ENCODE measurements at regions not wholly inside any gene's neighbourhood (a gene's known extent, or its start where the extent isn't known, plus 50 kb on each side); places are given as distances from the start of the nearest gene placed in this dataset.
"Not testable (repeated sequence)": the region's sequence is repeated elsewhere in the genome, so short reads cannot be mapped to it uniquely, and the experiment has no call there.

DNA sequence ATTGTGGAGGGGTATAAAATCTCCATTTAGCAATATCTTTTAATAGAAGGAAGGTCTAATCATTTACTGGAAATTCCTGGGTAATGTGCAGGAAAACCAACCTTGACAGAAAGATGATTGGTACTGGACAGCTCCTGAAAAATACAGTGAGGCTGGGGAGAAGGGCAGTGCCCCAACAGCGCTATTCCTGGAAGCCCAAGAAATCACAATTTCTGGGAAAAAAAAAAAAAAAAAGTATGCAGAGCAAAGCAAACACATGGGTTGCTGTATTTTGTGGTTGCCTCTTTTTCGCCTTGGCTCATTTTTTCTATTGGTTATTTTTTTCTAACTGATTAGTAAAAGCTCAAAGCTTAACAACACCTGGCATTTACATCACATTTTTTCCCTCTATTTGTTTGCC is 249.7 kb downstream of the ENC1 start:
- Histone ChIP-seq H3K9ac (no peak overlapping the region), H3K27ac (no peak overlapping the region), H3K4me2 (no peak overlapping the region), H3K4me3 (no peak overlapping the region), H4K20me1 (no peaks in the 10 kb centered on the region), H3K4me1 (peaks cover 0 to 6% (median 0%) of the 10 kb centered on the region in 10 experiments; a peak in 1 of 20 replicates), H3K27me3 (no peaks in the 10 kb centered on the region), H3K9me3 (replicated peaks in 1 of 11) (no peaks in the 10 kb centered on the region), H3K36me3 (no peaks in the 10 kb centered on the region)
- no peak for TF ChIP-seq Cebpa-rat (IDR thresholded peaks at IDR 0.05)

- Histone ChIP-seq H3K4me1 (peaks cover 0 to 6% (median 0%) of the 10 kb centered on the region in 10 experiments; a peak in 1 of 20 replicates), H3K9ac (no peak overlapping the region), H3K27me3 (no peaks in the 10 kb centered on the region), H3K36me3 (no peaks in the 10 kb centered on the region), H3K9me3 (replicated peaks in 1 of 11) (no peaks in the 10 kb centered on the region), H3K4me3 (no peak overlapping the region), H3K27ac (no peak overlapping the region), H3K4me2 (no peak overlapping the region), H4K20me1 (no peaks in the 10 kb centered on the region)
- TF ChIP-seq Cebpa-rat (IDR thresholded peaks at IDR 0.05) = no peak
Observed at GRCh38 chr5:74390306-74390637, 250.3 kb downstream of the ENC1 start.

- Histone ChIP-seq H4K20me1 (no peaks in the 10 kb centered on the region), H3K4me3 (no peak overlapping the region), H3K9ac (no peak overlapping the region), H3K27me3 (no peaks in the 10 kb centered on the region), H3K4me2 (no peak overlapping the region), H3K4me1 (0 out of 20 replicates have a peak, but pooled peaks cover 0 to 3% (median 0%) of the 10 kb centered on the region in 10 experiments), H3K27ac (no peak overlapping the region), H3K36me3 (no peaks in the 10 kb centered on the region), H3K9me3 (replicated peaks in 1 of 11) (no peaks in the 10 kb centered on the region)
- no peak for TF ChIP-seq Cebpa-rat (IDR thresholded peaks at IDR 0.05)
Observed at GRCh38 chr5:74389531-74390305, 250.8 kb downstream of the ENC1 start.

DNA sequence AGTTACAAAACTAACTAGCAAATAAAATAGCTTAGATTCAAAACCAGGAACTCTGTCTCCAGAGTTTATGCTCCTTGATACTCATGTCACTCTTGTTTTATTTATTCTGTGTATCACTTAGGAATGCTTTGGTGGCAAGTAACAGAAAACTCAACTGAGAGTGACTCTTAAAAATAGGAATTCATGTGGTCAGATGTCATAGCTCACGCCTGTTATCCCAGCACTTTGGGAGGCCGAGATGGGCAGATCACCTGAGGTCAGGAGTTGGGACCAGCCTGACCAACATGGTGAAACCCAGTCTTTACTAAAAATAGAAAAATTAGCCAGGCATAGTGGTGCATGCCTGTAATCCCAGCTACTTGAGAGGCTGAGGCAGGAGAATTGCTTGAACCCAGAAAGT is 252.1 kb downstream of the ENC1 start:
- not testable (repeated sequence) for H3K27me3 ChIP-seq; H3K4me2 ChIP-seq; H3K27ac ChIP-seq; H3K9ac ChIP-seq; H3K4me3 ChIP-seq; H3K9me3 ChIP-seq (replicated peaks in 1 of 11); H3K36me3 ChIP-seq; H4K20me1 ChIP-seq
- peaks cover 2 to 10% (median 6%) of the 10 kb centered on the region in 10 experiments for H3K4me1 ChIP-seq

GRCh38 chr5:74386571-74387334 is 253.8 kb downstream of the ENC1 start:
- no peaks in the 10 kb centered on the region for H4K20me1 ChIP-seq
- H3K27me3 ChIP-seq = no peaks in the 10 kb centered on the region
- H3K9me3 ChIP-seq (replicated peaks in 1 of 11) = no peaks in the 10 kb centered on the region
- TF ChIP-seq Cebpa-rat (IDR thresholded peaks at IDR 0.05) = no peak
- no peak overlapping the region for H3K4me2 ChIP-seq
- H3K4me1 ChIP-seq = peaks cover 10 to 20% (median 13%) of the 10 kb centered on the region in 10 experiments
- no peak overlapping the region for H3K4me3 ChIP-seq
- no peaks in the 10 kb centered on the region for H3K36me3 ChIP-seq
- no peak overlapping the region for H3K27ac ChIP-seq
- no peak overlapping the region for H3K9ac ChIP-seq

GRCh38 chr5:74384851-74385250 is 255.7 kb downstream of the ENC1 start:
- Histone ChIP-seq H3K9me3 (replicated peaks in 1 of 11) (no peaks in the 10 kb centered on the region), H3K4me1 (peaks cover 10 to 20% (median 13%) of the 10 kb centered on the region in 10 experiments), H3K27ac (no peak overlapping the region), H3K36me3 (no peaks in the 10 kb centered on the region), H3K4me3 (no peak overlapping the region), H3K9ac (no peak overlapping the region), H4K20me1 (no peaks in the 10 kb centered on the region), H3K27me3 (no peaks in the 10 kb centered on the region), H3K4me2 (no peak overlapping the region)
- no peak for TF ChIP-seq Cebpa-rat (IDR thresholded peaks at IDR 0.05)

GRCh38 chr5:74382987-74383593 is 257.4 kb downstream of the ENC1 start:
- peaks cover 10 to 20% (median 14%) of the 10 kb centered on the region in 10 experiments for H3K4me1 ChIP-seq
- H3K9me3 ChIP-seq (replicated peaks in 1 of 11) = no peaks in the 10 kb centered on the region
- H3K36me3 ChIP-seq = no peaks in the 10 kb centered on the region
- H4K20me1 ChIP-seq = no peaks in the 10 kb centered on the region
- no peak overlapping the region for H3K4me3 ChIP-seq
- no peak for TF ChIP-seq Cebpa-rat (IDR thresholded peaks at IDR 0.05)
- no peaks in the 10 kb centered on the region for H3K27me3 ChIP-seq
- H3K4me2 ChIP-seq = peak overlapping the region; percentile 23 to 70 (median 54); a peak in 20 of 22 replicates
- no peak overlapping the region for H3K27ac ChIP-seq
- H3K9ac ChIP-seq = no peak overlapping the region; a peak in 1 of 22 replicates

DNA sequence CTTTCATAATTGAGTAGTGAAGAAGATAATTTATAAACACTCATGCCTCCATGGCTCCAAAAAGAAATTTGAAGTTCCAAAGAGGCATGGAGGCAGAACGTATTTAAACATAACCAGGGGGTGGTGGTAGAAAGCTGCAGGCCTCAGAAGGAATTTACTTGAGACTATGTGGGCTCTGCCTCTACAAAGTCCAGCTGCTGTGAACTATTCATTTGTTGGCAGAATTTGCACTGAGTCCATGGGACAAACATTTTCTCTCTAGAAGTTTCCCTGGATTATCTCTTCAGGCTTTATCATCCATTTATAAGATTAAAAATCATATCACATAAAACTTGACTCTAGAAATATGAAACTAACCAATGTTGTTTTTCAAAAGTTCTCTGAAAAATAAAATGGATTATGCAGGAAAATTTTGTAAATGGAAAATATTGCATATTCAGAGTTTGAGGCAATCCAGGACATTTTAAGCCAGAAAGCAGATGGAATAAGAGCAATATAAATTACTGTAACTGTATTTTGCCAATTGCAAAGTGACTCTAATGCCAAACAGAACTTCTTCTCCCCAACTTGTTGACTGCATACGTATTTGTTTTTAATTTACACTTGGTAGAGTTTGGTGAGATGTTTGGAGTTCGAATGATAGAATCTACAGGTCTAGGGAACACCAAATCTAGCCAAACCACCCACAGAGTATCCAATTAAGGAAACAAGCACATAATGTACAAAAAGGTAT is 258.2 kb downstream of the ENC1 start:
- Histone ChIP-seq H3K4me1 (peaks cover 10 to 20% (median 14%) of the 10 kb centered on the region in 10 experiments), H3K4me2 (peak overlapping the region in 2 of 11 experiments; percentile 60 to 70; a peak in 3 of 22 replicates), H3K9ac (no peak overlapping the region), H3K36me3 (no peaks in the 10 kb centered on the region), H3K27me3 (no peaks in the 10 kb centered on the region), H3K4me3 (no peak overlapping the region), H4K20me1 (no peaks in the 10 kb centered on the region), H3K9me3 (replicated peaks in 1 of 11) (no peaks in the 10 kb centered on the region), H3K27ac (no peak overlapping the region)
- TF ChIP-seq Cebpa-rat (IDR thresholded peaks at IDR 0.05) = no peak

- Histone ChIP-seq H3K27ac (no peak overlapping the region), H3K9ac (no peak overlapping the region), H3K36me3 (no peaks in the 10 kb centered on the region), H3K27me3 (no peaks in the 10 kb centered on the region), H3K9me3 (replicated peaks in 1 of 11) (peaks cover 0 to 7% (median 0%) of the 10 kb centered on the region in 11 experiments; a peak in 8 of 22 replicates), H3K4me2 (no peak overlapping the region), H3K4me3 (no peak overlapping the region), H4K20me1 (no peaks in the 10 kb centered on the region), H3K4me1 (peaks cover 10 to 21% (median 14%) of the 10 kb centered on the region in 10 experiments)
- TF ChIP-seq Cebpa-rat (IDR thresholded peaks at IDR 0.05) = no peak
Observed at GRCh38 chr5:74380193-74380592, 260.3 kb downstream of the ENC1 start.
